GM18909 (cell line): ENCODE measurements at regions not wholly inside any gene's neighbourhood (a gene's known extent, or its start where the extent isn't known, plus 50 kb on each side); places are given as distances from the start of the nearest gene placed in this dataset.
A peak's percentile ranks its signal among the peaks of the same experiment; 100 is the strongest.
"Not testable (repeated sequence)": the region's sequence is repeated elsewhere in the genome, so short reads cannot be mapped to it uniquely, and the experiment has no call there.

Source experiments
- ATAC-seq: cut with Tn5 transposase; IDR thresholded peaks from one replicate; pipeline ENCODE4 v1.9.1; 2021; ENCODE audit warnings: mild to moderate bottlenecking; ENCODE audit not compliant: unreplicated experiment, poor library complexity

- no peak for ATAC-seq
These were observed 311.4 kb upstream of the GOT2 start for GRCh38 chr16:59045501-59045900.

GRCh38 chr16:59044616-59045015, 310.5 kb upstream of the GOT2 start:
- ATAC-seq = no peak

GRCh38 chr16:59042301-59042700, 308.2 kb upstream of the GOT2 start:
- ATAC-seq = no peak

GRCh38 chr16:59039066-59039720, 305.1 kb upstream of the GOT2 start:
- ATAC-seq = no peak

- ATAC-seq = no peak
These were observed 296.9 kb upstream of the GOT2 start for GRCh38 chr16:59030923-59031485.

GRCh38 chr16:59021751-59022150, 287.6 kb upstream of the GOT2 start:
- no peak for ATAC-seq

- no peak for ATAC-seq
These were observed 279.8 kb upstream of the GOT2 start for GRCh38 chr16:59013930-59014329.

GRCh38 chr16:58999762-59000161, 265.6 kb upstream of the GOT2 start:
- ATAC-seq = no peak

GRCh38 chr16:58992755-58993154, 258.6 kb upstream of the GOT2 start:
- ATAC-seq = not testable (repeated sequence)

- ATAC-seq = not testable (repeated sequence)
These were observed 249.3 kb upstream of the GOT2 start for GRCh38 chr16:58983181-58983965.

GRCh38 chr16:58970775-58971174, 236.7 kb upstream of the GOT2 start:
- ATAC-seq = peak; percentile 81

- ATAC-seq = no peak
These were observed 229.4 kb upstream of the GOT2 start for GRCh38 chr16:58963479-58963878.

GRCh38 chr16:58962811-58963210, 228.7 kb upstream of the GOT2 start:
- no peak for ATAC-seq

GRCh38 chr16:58960484-58960883, 226.4 kb upstream of the GOT2 start:
- ATAC-seq = no peak

GRCh38 chr16:58960034-58960433, 225.9 kb upstream of the GOT2 start:
- ATAC-seq = no peak

GRCh38 chr16:58958749-58959148, 224.6 kb upstream of the GOT2 start:
- no peak for ATAC-seq

- ATAC-seq = no peak
These were observed 214.1 kb upstream of the GOT2 start for GRCh38 chr16:58948244-58948643.

- peak; percentile 69 for ATAC-seq
These were observed 206.5 kb upstream of the GOT2 start for GRCh38 chr16:58940609-58941008.

- ATAC-seq = no peak
These were observed 204.7 kb upstream of the GOT2 start for GRCh38 chr16:58938811-58939210.

GRCh38 chr16:58937661-58938060, 203.5 kb upstream of the GOT2 start:
- ATAC-seq = no peak

- ATAC-seq = no peak
These were observed 199.1 kb upstream of the GOT2 start for GRCh38 chr16:58933186-58933585.

- ATAC-seq = no peak
These were observed 197.3 kb upstream of the GOT2 start for GRCh38 chr16:58931436-58931835.
